HG03139 (cell line): ENCODE measurements at regions not wholly inside any gene's neighbourhood (a gene's known extent, or its start where the extent isn't known, plus 50 kb on each side); places are given as distances from the start of the nearest gene placed in this dataset.

Experiments used
- ATAC-seq: cut with Tn5 transposase; IDR thresholded peaks from one replicate; pipeline ENCODE4 v1.9.1; 2021; ENCODE audit not compliant: unreplicated experiment

GRCh38 chr3:106018929-106019550 lies 150.2 kb upstream of the CBLB start:
- ATAC-seq = no peak

DNA sequence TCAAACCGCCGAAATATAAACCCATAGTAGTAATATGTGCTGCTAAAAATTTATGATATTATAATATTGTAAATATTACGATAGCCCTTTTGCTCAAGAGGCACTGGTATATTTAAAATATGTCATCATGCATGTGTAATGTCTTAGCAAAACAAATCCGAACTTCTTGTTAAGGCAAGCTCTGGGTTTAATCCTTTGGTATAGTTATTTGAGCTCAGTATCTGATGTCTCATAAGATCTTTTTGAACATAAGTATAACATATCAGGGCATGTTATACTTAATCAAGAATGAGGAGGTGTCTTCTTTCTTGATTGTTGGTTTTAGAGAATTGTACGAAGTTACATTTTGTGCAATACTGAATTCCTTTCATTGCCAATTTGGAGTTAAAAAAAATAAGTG lies 154.1 kb upstream of the CBLB start:
- ATAC-seq = no peak

DNA sequence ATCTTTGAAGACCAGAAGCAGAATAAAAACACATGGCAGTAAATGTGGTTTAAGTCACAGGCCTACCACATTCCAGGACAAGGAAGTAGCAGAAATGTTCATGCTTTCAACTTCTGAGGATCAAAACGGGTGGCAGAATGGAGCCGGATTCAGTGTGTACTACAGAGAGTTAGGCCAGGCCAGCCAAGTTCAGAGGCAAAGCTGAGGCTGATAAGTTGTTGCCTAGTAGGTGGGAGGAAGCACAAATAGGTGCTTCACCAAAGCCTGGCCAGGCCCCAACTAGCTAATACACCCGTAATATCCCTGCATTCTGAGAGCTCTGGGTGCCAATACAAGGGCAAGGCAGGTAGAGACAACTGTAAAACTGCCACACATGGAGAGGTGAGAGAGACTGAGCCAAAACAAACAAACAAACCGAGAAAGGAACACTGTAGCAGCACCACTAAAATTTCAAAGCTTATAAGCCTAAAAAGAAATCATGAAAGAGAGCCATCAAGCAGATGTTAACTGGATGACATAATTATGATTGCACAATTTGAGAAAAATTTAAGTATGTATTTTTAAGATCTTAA lies 156.4 kb upstream of the CBLB start:
- no peak for ATAC-seq

GRCh38 chr3:106029954-106030626 lies 161.3 kb upstream of the CBLB start:
- no peak for ATAC-seq

DNA sequence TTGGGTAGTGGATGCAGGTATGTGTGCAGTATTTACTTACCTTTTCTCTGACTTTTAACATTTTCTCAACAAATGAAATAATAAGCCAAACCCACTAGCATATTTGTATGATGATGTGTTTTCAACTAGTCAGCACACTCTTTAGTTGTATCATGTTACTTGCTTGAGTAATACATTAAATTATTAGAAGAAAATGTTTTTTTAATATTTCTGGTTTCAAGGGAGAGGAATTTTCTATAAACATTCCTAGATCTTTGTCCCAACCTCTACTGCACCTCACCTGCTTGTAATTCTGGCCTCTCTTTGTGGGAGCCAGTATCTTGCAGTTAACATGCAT lies 161.8 kb upstream of the CBLB start:
- no peak for ATAC-seq

DNA sequence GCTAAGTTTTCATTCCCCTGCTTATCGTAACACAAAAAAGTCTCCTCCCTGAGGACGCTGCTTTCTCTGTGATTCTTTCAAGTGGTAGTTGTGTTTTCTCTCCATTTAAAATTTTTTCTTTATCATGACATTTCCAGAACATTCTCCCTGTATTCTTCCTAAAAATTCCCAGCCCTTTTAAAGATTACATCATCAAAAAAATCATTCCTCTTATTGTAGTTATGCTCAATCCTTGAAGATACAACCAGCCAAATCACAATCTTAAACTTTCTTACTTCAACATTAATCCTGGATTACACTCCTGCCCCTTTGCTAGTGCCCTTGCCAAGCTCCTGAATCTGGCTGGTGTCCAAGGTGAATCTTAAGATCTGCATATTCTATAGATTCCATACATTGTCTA lies 163.7 kb upstream of the CBLB start:
- ATAC-seq = no peak

DNA sequence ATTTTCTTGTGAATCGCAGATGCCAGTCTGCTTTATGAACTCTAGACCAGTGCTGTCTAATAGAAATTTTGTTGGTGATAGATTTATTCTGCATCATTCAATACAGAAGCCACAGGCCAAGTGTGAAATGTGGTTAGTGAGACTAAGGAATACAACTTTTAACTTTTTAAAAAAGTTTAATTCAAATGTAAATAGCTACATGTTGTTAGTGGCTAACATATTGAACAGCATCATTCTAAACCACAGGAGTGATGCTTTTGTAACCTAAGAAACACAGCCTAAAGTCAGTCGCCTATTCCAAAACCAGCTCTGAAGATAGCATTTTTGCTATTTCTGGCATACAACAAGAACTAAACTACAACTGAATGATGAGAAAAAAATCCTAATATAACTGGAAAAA lies 164.8 kb upstream of the CBLB start:
- ATAC-seq = no peak

DNA sequence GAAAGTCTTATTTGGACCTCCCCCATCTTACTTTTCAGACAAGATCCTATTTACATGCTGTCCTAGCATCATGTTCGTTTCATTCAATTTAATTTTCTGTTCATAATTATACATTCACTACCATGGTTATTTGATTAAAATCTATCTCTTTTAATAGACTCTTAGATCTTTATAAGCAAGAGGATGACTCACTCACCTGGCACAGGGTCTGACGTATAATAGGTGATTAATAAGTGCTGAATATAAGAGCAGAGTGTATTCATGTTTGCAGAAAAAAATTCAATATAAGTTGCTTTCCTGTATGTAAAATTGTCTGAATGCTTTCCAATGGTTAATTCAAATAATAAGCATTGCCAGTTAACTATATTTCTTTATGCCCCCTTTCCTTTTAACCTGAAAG lies 165.5 kb upstream of the CBLB start:
- ATAC-seq = no peak

- no peak for ATAC-seq
Observed at GRCh38 chr3:106035619-106036018, 166.8 kb upstream of the CBLB start.

DNA sequence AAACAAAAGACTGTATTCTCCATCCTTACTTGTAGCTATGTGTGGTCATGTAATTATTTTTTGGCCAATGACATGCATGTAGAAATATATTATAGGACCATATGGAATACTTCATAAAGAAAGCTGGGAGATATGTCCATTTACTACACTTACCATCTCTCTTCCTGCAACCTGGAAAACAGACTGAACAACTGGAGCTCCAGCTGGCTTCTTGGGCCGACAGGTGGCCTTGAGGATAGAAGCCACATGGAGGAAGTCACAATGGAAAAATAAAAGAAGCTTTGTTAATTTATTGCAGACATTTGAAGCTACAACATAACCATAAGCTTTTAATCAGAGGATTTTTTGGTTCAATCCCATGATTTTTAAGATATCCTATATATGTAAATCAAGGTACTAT lies 167.9 kb upstream of the CBLB start:
- ATAC-seq = no peak

GRCh38 chr3:106047221-106047620 lies 178.4 kb upstream of the CBLB start:
- no peak for ATAC-seq

GRCh38 chr3:106048946-106049481 lies 180.2 kb upstream of the CBLB start:
- ATAC-seq = no peak

GRCh38 chr3:106049821-106050220 lies 181.0 kb upstream of the CBLB start:
- no peak for ATAC-seq

DNA sequence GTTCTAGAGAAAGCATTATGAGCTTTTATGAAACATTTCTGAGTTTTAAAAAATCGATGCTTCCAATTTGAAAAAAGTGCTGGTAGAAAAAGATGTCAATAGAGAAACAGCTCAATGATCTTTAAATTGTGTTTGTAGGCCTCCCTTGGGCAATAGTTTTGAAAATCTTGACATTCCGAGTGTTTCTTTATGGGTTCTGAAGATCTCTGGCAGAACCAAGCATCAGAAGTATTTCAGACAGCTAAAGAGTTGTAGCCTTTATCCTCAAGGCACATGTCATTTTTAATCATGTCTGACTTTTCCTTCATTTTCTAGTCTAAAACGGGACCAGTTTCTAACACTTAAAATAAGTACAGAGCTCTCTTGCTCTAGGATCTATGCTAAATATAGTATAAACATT lies 188.1 kb upstream of the CBLB start:
- no peak for ATAC-seq

DNA sequence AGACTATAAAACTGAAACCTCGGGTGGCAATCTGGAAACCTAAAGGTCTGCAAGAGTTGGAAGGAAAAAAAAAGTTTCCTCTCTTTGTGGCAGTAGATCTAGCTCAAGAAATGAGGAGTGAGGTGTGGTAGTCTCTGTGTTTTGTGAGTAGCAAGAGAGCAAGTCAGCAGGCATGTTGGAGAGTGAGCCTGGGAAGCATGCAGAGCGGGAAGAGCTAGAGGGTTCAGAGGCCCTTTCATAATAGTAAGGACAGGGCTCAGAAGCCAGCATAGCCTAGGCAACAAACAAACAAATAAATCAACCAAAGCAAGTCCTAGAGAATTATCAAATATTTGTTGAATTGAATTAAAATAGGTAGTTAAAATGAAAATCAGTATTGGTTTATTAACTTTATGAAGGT lies 189.7 kb upstream of the CBLB start:
- no peak for ATAC-seq

DNA sequence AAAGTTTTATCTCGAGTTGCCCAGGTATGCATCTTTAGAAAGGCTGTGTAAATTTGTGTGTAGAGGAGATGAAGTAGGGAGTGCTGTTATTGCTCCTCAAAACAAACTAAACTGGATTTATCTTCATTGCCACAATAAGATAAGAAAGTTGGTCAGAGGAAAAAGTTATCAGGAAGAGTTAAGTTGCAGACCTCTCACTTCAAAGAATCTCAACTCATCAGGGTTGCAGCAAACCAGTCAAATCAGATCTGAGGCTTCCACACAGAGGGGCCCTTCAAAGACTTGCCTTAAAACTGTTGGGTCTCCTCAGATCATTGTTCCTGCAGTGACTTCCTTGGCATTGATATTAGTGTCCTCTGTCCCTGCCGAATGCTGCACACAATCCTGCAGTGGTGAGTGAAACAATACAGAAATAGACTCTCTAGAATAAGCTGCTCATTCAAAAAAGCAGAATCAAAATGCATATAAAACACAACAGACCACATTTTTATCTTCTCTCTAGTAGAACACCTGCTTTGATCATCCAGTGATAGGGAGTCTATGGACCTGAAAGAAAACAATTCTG lies 191.2 kb upstream of the CBLB start:
- ATAC-seq = no peak

- no peak for ATAC-seq
Observed at GRCh38 chr3:106063909-106064308, 195.1 kb upstream of the CBLB start.

- ATAC-seq = no peak
Observed at GRCh38 chr3:106065831-106066230, 197.0 kb upstream of the CBLB start.

DNA sequence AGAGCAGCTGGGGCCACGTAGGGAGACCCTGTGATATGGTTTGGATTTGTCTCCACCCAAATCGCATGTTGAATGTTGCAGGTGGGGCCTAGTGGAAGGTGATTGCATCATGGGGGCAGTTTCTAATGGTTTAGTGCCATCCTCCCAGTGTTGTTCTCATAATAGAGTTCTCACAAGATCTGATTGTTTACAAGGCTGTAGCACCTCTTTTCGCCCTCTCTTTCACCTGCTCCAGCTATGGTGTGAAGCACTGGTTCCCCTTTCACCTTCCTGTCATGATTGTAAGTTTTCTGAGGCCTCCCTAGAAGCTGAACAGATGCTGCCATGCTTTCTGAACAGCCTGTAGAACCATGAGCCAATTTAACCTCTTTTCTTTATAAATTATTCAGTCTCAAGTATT lies 198.9 kb upstream of the CBLB start:
- ATAC-seq = no peak

GRCh38 chr3:106068381-106068780 lies 199.6 kb upstream of the CBLB start:
- ATAC-seq = no peak

DNA sequence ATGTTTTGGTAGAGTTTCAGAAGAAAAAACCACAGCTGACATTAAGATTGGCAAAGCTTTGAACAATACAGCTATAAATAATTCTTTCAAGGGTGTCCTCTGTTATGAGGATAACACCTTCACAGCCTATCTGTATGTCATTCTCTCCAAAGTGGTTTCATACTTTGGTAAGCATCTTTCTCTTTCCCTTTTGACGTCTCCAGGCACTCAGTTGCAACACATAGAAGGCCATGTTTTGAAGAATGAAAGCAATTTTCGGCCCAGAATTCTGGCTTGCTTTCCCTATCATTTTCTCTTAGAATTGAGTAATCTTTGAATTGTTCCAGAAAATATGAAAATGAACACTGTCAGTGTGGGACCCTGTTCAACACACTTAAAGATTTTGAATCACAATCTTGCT lies 200.0 kb upstream of the CBLB start:
- ATAC-seq = peak; percentile 64

- ATAC-seq = no peak
Observed at GRCh38 chr3:106070187-106070586, 201.4 kb upstream of the CBLB start.
